Stomach (tissue), 4 donors: ENCODE measurements at regions not wholly inside any gene's neighbourhood (a gene's known extent, or its start where the extent isn't known, plus 50 kb on each side); places are given as distances from the start of the nearest gene placed in this dataset.

Experiments
- CTCF ChIP-seq, 7 experiments: fragments of 450-650 bp in 4 of 7; fragments of 200-600 bp in 3 of 7; sonication (generic) in 3 of 7; IDR thresholded peaks; one replicate each; pipeline ENCODE4 v1.5.1; 2016 to 2019; ENCODE audit warnings: antibody characterized with exemption in 7 of 7, control low read depth in 2 of 7, mild to moderate bottlenecking in 1 of 7
- EP300 ChIP-seq: sonication (generic); formaldehyde crosslinking; IDR thresholded peaks from one replicate; pipeline ENCODE4 v1.6.1; 2017; ENCODE audit warnings: antibody characterized with exemption
- POLR2A ChIP-seq, 4 donors: fragments of 450-650 bp; IDR thresholded peaks; one replicate each; pipeline ENCODE4 v1.6.1; 2016; ENCODE audit warnings: antibody characterized with exemption in 4 of 4, control low read depth in 2 of 4, mild to moderate bottlenecking in 1 of 4, moderate library complexity in 1 of 4
- POLR2AphosphoS5 ChIP-seq, 3 donors: sonication (generic); formaldehyde crosslinking; IDR thresholded peaks; one replicate each; pipeline ENCODE4 v1.6.1; 2016; ENCODE audit warnings: antibody characterized with exemption in 3 of 3

DNA sequence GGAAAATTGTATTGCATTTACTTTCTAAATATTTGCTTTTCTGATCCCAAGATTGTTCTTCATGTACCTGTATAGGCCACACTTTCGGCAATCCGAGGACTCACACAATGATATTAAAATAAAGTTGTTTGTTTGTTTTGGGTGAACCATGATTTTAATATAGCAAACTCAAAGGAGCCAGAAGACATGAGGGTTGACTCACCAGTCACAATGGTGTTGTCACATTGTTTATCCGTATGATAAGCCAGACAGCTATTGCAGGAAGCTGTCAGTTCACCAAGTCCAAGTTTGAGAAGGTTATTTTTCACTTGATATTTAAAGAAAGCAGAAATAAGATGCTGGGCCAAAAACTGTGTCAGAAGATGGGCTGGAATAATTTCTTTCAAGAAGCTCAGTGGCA lies 67.1 kb upstream of the CPM start:
- TF ChIP-seq CTCF (IDR thresholded peaks at IDR 0.05) (no peak), POLR2AphosphoS5 (IDR thresholded peaks at IDR 0.05) (no peak), POLR2A (IDR thresholded peaks at IDR 0.05) (no peak), EP300 (no peak)
